ENCODE measurements at regions not wholly inside any gene's neighbourhood (a gene's known extent, or its start where the extent isn't known, plus 50 kb on each side); places are given as distances from the start of the nearest gene placed in this dataset.

DNA sequence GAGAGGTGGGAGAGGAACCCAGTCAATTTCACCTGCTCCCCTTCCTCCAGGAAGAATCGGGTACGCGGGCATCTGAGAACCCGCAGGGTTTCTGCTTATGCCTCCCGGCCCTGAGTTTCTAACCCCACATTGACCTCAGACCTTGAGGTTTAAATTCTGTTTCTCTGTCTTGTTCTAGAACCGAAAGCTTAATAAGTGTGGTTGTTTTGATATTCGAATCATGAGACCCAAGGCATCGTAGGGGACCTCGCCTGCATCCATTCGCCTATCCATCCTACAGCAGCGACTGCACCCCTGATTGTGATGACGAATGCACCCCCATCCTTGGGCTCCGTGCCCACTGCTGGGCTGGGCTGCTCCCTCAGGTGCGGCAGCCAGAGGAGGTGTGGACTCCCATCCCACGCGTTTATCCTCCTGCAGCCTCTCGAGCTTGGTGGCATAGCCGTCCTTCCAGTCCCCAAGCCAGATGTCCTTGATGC is 80.8 kb upstream of the IER5L start:
- 0 out of 2 replicates have a peak overlapping the region, but pooled peaks have one; percentile 9 for H4K8ac ChIP-seq (ENCODE audit: extremely low read depth, insufficient read depth, low read length)
- H4K91ac ChIP-seq (replicated peaks; ENCODE audit: insufficient read length, low read length): peak overlapping the region; percentile 87
- POLR2A ChIA-PET (ENCODE audit: partially characterized antibody): interaction anchor here (0.7 to 1.8 kb wide), 4 partner anchors 18 to 81 kb away, joined by 3 to 7 read pairs (median 3); partner anchors contain the start of gene IER5L
- no peak overlapping the region for H2BK20ac ChIP-seq (ENCODE audit: low read length)
- peak overlapping the region; percentile 62; the same call in 1 of the 2 replicates for H2AFZ ChIP-seq (ENCODE audit: low read length)
- peaks cover 5% of the 10 kb centered on the region for H3K23me2 ChIP-seq (ENCODE audit: low read depth, low read length)
- FAIRE-seq: no peak
- H3K36me3 ChIP-seq (ENCODE audit: control insufficient read depth in 2 of 4, insufficient read depth in 4 of 4, low read length in 3 of 4): no peaks in the 10 kb centered on the region
- H3K9me3 ChIP-seq (ENCODE audit: insufficient read depth in 2 of 2, low read depth in 1 of 2, low read length in 1 of 2): no peaks in the 10 kb centered on the region
- H4K5ac ChIP-seq (ENCODE audit: insufficient read length, low read depth, low read length): no peak overlapping the region
- peak overlapping the region; percentile 72; the same call in 1 of the 2 replicates for H2BK12ac ChIP-seq (ENCODE audit: low read depth, low read length)
- no peak overlapping the region for H3K56ac ChIP-seq (replicated peaks; ENCODE audit: insufficient read length, low read depth, low read length)
- H2AK5ac ChIP-seq (ENCODE audit: low read depth, low read length): no peak overlapping the region
- H3K4me3 ChIP-seq (ENCODE audit: extremely low read depth in 1 of 4, insufficient read depth in 2 of 4, low read depth in 3 of 4, low read length in 4 of 4): peak overlapping the region; percentile 11 to 55 (median 18); a peak in 5 of 8 replicates
- peak overlapping the region in 2 of 4 experiments; percentile 49 to 58; a peak in 5 of 7 replicates for H3K9ac ChIP-seq (replicated peaks in 1 of 4; ENCODE audit: extremely low read depth in 1 of 4, low read depth in 3 of 4, low read length in 3 of 4)
- no peak overlapping the region for H3K27ac ChIP-seq (ENCODE audit: low read depth, low read length)
- H3K4me1 ChIP-seq (replicated peaks in 1 of 4; ENCODE audit: control insufficient read depth in 3 of 4, insufficient read depth in 4 of 4, low read length in 3 of 4): peaks cover 0 to 8% (median 5%) of the 10 kb centered on the region in 4 experiments; a peak in 5 of 7 replicates
- no peak overlapping the region for H2BK5ac ChIP-seq (ENCODE audit: low read depth, low read length)
- H3K18ac ChIP-seq (ENCODE audit: extremely low read depth, low read length): no peak overlapping the region; the same call in 1 of the 2 replicates
- no peak overlapping the region for H2BK120ac ChIP-seq (replicated peaks; ENCODE audit: low read depth, low read length)
- WGBS, 2 experiments (ENCODE audit: extremely low coverage in 1 of 2, insufficient coverage in 1 of 2, insufficient read length in 1 of 2, insufficient replicate concordance in 2 of 2, low coverage in 1 of 2, low lambda C conversion rate in 2 of 2, missing lambda C conversion rate in 1 of 2): 44% methylated on average over 18 of the region's 18 CpGs; no CpG with 5 or more reads in 1 of the 2 experiments
- 0 out of 2 replicates have a peak overlapping the region, but pooled peaks have one; percentile 92 for H2BK15ac ChIP-seq (ENCODE audit: low read length)
- no peaks in the 10 kb centered on the region for H4K20me1 ChIP-seq (replicated peaks in 1 of 2; ENCODE audit: control insufficient read depth in 1 of 2, insufficient read depth in 2 of 2, low read length in 2 of 2)
- CTCF ChIA-PET (ENCODE audit: partially characterized antibody): interaction anchor here (0.7 to 2.0 kb wide), 5 partner anchors 20 to 121 kb away, joined by 3 to 5 read pairs (median 3); no protein-coding TSS in a partner anchor
- no peak overlapping the region for H3K4ac ChIP-seq (replicated peaks; ENCODE audit: insufficient read length, low read depth, low read length)
- no peaks in the 10 kb centered on the region for H3K79me2 ChIP-seq (ENCODE audit: control insufficient read depth in 1 of 2, insufficient read depth in 2 of 2, low read length in 2 of 2)
- DNase-seq (ENCODE audit: low read depth in 1 of 2, low spot score in 2 of 2): no peak
- H3K27me3 ChIP-seq (replicated peaks in 1 of 4; ENCODE audit: control insufficient read depth in 3 of 4, extremely low read depth in 1 of 4, insufficient read depth in 3 of 4, low read length in 3 of 4): peaks cover 6 to 31% (median 27%) of the 10 kb centered on the region in 4 experiments
- no peaks in the 10 kb centered on the region for H3K79me1 ChIP-seq (ENCODE audit: low read depth, low read length)
- no peak overlapping the region for H3K23ac ChIP-seq (ENCODE audit: insufficient read length)
- TF ChIP-seq KDM1A (IDR thresholded peaks at IDR 0.05; ENCODE audit: borderline replicate concordance, low read length) (no peak), KDM4A (IDR thresholded peaks at IDR 0.05; ENCODE audit: low read depth, low read length, severe bottlenecking) (peak; percentile 60), EZH2 (IDR thresholded peaks at IDR 0.05; ENCODE audit: low read depth, low read length, severe bottlenecking) (peak; percentile 50)
- H3K4me2 ChIP-seq (ENCODE audit: insufficient read depth in 1 of 2, low read depth in 2 of 2, low read length in 2 of 2): peak overlapping the region; percentile 57 to 68
- no peak overlapping the region for H3K14ac ChIP-seq (ENCODE audit: insufficient read length)
